ENCODE measurements at regions not wholly inside any gene's neighbourhood (a gene's known extent, or its start where the extent isn't known, plus 50 kb on each side); places are given as distances from the start of the nearest gene placed in this dataset.
"Not testable (repeated sequence)": the region's sequence is repeated elsewhere in the genome, so short reads cannot be mapped to it uniquely, and the experiment has no call there.

- no peak for DNase-seq (ENCODE audit: insufficient read length, low spot score)
- FAIRE-seq = no peak
These were observed 56.1 kb downstream of the CAPZA3 start for GRCh38 chr12:18794000-18794399.

- FAIRE-seq (no peak), DNase-seq (ENCODE audit: insufficient read length, low spot score) (no peak)
These were observed 59.7 kb downstream of the CAPZA3 start for GRCh38 chr12:18797604-18798003.

GRCh38 chr12:18798535-18799361 is 60.8 kb downstream of the CAPZA3 start:
- DNase-seq (ENCODE audit: insufficient read length, low spot score) = no peak
- FAIRE-seq = no peak

- no peak for FAIRE-seq
- DNase-seq (ENCODE audit: insufficient read length, low spot score) = peak; percentile 3
These were observed 61.6 kb downstream of the CAPZA3 start for GRCh38 chr12:18799561-18799960.

- DNase-seq (ENCODE audit: insufficient read length, low spot score) (no peak), FAIRE-seq (no peak)
These were observed 67.8 kb downstream of the CAPZA3 start for GRCh38 chr12:18805516-18806248.

GRCh38 chr12:18807714-18808113 is 69.8 kb downstream of the CAPZA3 start:
- no peak for FAIRE-seq
- DNase-seq (ENCODE audit: insufficient read length, low spot score) = no peak

GRCh38 chr12:18808221-18808620 is 70.3 kb downstream of the CAPZA3 start:
- DNase-seq (ENCODE audit: insufficient read length, low spot score) = no peak
- no peak for FAIRE-seq

GRCh38 chr12:18810537-18811253 is 72.8 kb downstream of the CAPZA3 start:
- no peak for FAIRE-seq
- no peak for DNase-seq (ENCODE audit: insufficient read length, low spot score)

- no peak for DNase-seq (ENCODE audit: insufficient read length, low spot score)
- FAIRE-seq = no peak
These were observed 73.4 kb downstream of the CAPZA3 start for GRCh38 chr12:18811273-18811672.

GRCh38 chr12:18813753-18814152 is 75.8 kb downstream of the CAPZA3 start:
- DNase-seq (ENCODE audit: insufficient read length, low spot score) (no peak), FAIRE-seq (no peak)

GRCh38 chr12:18818579-18819268 is 80.8 kb downstream of the CAPZA3 start:
- no peak for DNase-seq (ENCODE audit: insufficient read length, low spot score)
- no peak for FAIRE-seq

GRCh38 chr12:18819484-18819883 is 81.6 kb downstream of the CAPZA3 start:
- FAIRE-seq = no peak
- DNase-seq (ENCODE audit: insufficient read length, low spot score) = no peak

- FAIRE-seq (no peak), DNase-seq (ENCODE audit: insufficient read length, low spot score) (no peak)
These were observed 85.5 kb downstream of the CAPZA3 start for GRCh38 chr12:18823461-18823860.

- FAIRE-seq (no peak), DNase-seq (ENCODE audit: insufficient read length, low spot score) (no peak)
These were observed 86.4 kb downstream of the CAPZA3 start for GRCh38 chr12:18824287-18824686.

GRCh38 chr12:18825138-18825537 is 87.2 kb downstream of the CAPZA3 start:
- no peak for DNase-seq (ENCODE audit: insufficient read length, low spot score)

GRCh38 chr12:18827913-18828312 is 90.0 kb downstream of the CAPZA3 start:
- no peak for FAIRE-seq
- DNase-seq (ENCODE audit: insufficient read length, low spot score) = no peak

More at GRCh38 chr12:18825138-18825537, 87.2 kb downstream of the CAPZA3 start:
- FAIRE-seq = no peak

- DNase-seq (ENCODE audit: insufficient read length, low spot score) (no peak), FAIRE-seq (no peak)
These were observed 90.6 kb downstream of the CAPZA3 start for GRCh38 chr12:18828483-18828882.

GRCh38 chr12:18828987-18829386 is 91.1 kb downstream of the CAPZA3 start:
- no peak for FAIRE-seq
- no peak for DNase-seq (ENCODE audit: insufficient read length, low spot score)

- not testable (repeated sequence) for DNase-seq (ENCODE audit: insufficient read length, low spot score); FAIRE-seq
These were observed 95.0 kb downstream of the CAPZA3 start for GRCh38 chr12:18832932-18833331.

GRCh38 chr12:18837025-18837424 is 99.1 kb downstream of the CAPZA3 start:
- no peak for FAIRE-seq
- DNase-seq (ENCODE audit: insufficient read length, low spot score) = no peak

- FAIRE-seq = no peak
- no peak for DNase-seq (ENCODE audit: insufficient read length, low spot score)
These were observed 99.6 kb downstream of the CAPZA3 start for GRCh38 chr12:18837505-18837904.
